H54 (cell line): ENCODE measurements at regions not wholly inside any gene's neighbourhood (a gene's known extent, or its start where the extent isn't known, plus 50 kb on each side); places are given as distances from the start of the nearest gene placed in this dataset.

Source experiments
- DNase-seq: peaks from one replicate; pipeline ENCODE4 v3.0.0; 2011; ENCODE audit warnings: low spot score, mixed read lengths; ENCODE audit not compliant: insufficient read length
- FAIRE-seq: peaks from 3 replicates; lab custom pipeline; 2011; peaks lifted over from hg19 to GRCh38; lab: Jason Lieb, UNC
- POLR2A ChIP-seq: IDR thresholded peaks from 2 replicates; pipeline ENCODE4 v1.6.1; 2011; ENCODE audit warnings: low read depth, mild to moderate bottlenecking, low read length

GRCh38 chr6:142695016-142695415 is 250.0 kb downstream of the HIVEP2 start:
- TF ChIP-seq POLR2A = no peak
- DNase-seq (no peak), FAIRE-seq (no peak)

GRCh38 chr6:142696123-142697000 is 248.6 kb downstream of the HIVEP2 start:
- FAIRE-seq (no peak), DNase-seq (no peak)
- no peak for TF ChIP-seq POLR2A

- no peak for TF ChIP-seq POLR2A
- no peak for FAIRE-seq
- DNase-seq = no peak
Observed at GRCh38 chr6:142697001-142697335, 248.0 kb downstream of the HIVEP2 start.

- no peak for TF ChIP-seq POLR2A
- DNase-seq = no peak
- FAIRE-seq = no peak
Observed at GRCh38 chr6:142697922-142698321, 247.1 kb downstream of the HIVEP2 start.

- DNase-seq (no peak), FAIRE-seq (no peak)
- TF ChIP-seq POLR2A = no peak
Observed at GRCh38 chr6:142698751-142699150, 246.2 kb downstream of the HIVEP2 start.

- no peak for DNase-seq
Observed at GRCh38 chr6:142699391-142699790, 245.6 kb downstream of the HIVEP2 start.

GRCh38 chr6:142700032-142700431 is 244.9 kb downstream of the HIVEP2 start:
- TF ChIP-seq POLR2A = no peak
- DNase-seq (no peak), FAIRE-seq (no peak)

More at GRCh38 chr6:142699391-142699790, 245.6 kb downstream of the HIVEP2 start:
- no peak for FAIRE-seq
- TF ChIP-seq POLR2A = no peak

- DNase-seq = no peak
- no peak for FAIRE-seq
Observed at GRCh38 chr6:142700671-142701312, 244.2 kb downstream of the HIVEP2 start.

More at GRCh38 chr6:142700671-142701312, 244.2 kb downstream of the HIVEP2 start:
- TF ChIP-seq POLR2A = no peak
